Thyroid gland (tissue), 4 donors: ENCODE measurements at regions not wholly inside any gene's neighbourhood (a gene's known extent, or its start where the extent isn't known, plus 50 kb on each side); places are given as distances from the start of the nearest gene placed in this dataset.

Source experiments
- POLR2A ChIP-seq, 2 donors: fragments of 450-650 bp; IDR thresholded peaks; one replicate each; pipeline ENCODE4 v1.6.1; 2017; ENCODE audit warnings: antibody characterized with exemption in 2 of 2, mild to moderate bottlenecking in 2 of 2, moderate library complexity in 1 of 2
- TF ChIP-seq, protein P1 (sequence below), 6 experiments: fragments of 200-600 bp in 3 of 6; fragments of 450-650 bp in 3 of 6; sonication (generic) in 3 of 6; IDR thresholded peaks; one replicate each; pipeline ENCODE4 v1.5.1; 2016 to 2019; ENCODE audit warnings: antibody characterized with exemption in 6 of 6, mild to moderate bottlenecking in 2 of 6, inconsistent platforms in 1 of 6, moderate library complexity in 1 of 6

GRCh38 chr3:153856932-153857331, 264.3 kb upstream of the ARHGEF26 start:
- TF ChIP-seq, protein P1, sequence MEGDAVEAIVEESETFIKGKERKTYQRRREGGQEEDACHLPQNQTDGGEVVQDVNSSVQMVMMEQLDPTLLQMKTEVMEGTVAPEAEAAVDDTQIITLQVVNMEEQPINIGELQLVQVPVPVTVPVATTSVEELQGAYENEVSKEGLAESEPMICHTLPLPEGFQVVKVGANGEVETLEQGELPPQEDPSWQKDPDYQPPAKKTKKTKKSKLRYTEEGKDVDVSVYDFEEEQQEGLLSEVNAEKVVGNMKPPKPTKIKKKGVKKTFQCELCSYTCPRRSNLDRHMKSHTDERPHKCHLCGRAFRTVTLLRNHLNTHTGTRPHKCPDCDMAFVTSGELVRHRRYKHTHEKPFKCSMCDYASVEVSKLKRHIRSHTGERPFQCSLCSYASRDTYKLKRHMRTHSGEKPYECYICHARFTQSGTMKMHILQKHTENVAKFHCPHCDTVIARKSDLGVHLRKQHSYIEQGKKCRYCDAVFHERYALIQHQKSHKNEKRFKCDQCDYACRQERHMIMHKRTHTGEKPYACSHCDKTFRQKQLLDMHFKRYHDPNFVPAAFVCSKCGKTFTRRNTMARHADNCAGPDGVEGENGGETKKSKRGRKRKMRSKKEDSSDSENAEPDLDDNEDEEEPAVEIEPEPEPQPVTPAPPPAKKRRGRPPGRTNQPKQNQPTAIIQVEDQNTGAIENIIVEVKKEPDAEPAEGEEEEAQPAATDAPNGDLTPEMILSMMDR (IDR thresholded peaks at IDR 0.05): no peak
- no peak for TF ChIP-seq POLR2A (IDR thresholded peaks at IDR 0.05)
